Thoracic aorta (tissue), 2 donors: ENCODE measurements at regions not wholly inside any gene's neighbourhood (a gene's known extent, or its start where the extent isn't known, plus 50 kb on each side); places are given as distances from the start of the nearest gene placed in this dataset.

Experiments used
- ATAC-seq: fragments of 150-250 bp; one replicate; pipeline ENCODE4 v1.8.0; 2017; ENCODE audit warnings: low read depth; ENCODE audit not compliant: insufficient number of reproducible peaks, low FRiP score
- DNase-seq: peaks from one replicate; pipeline ENCODE4 v3.0.0-alpha.2; 2020; ENCODE audit warnings: low spot score
- H3K27ac ChIP-seq, 2 donors: fragments of 200-600 bp; sonication (generic); 1 replicate in 1 of 2; 2 replicates in 1 of 2; pipeline ENCODE4 v1.5.1; 2016; ENCODE audit warnings: mild to moderate bottlenecking in 2 of 2, moderate library complexity in 2 of 2
- H3K27me3 ChIP-seq: fragments of 200-600 bp; sonication (generic); replicated peaks from 2 replicates; pipeline ENCODE4 v1.6.0; 2016; ENCODE audit warnings: mild to moderate bottlenecking; ENCODE audit not compliant: insufficient read depth
- H3K36me3 ChIP-seq: fragments of 200-600 bp; sonication (generic); one replicate; pipeline ENCODE4 v1.5.1; 2016
- H3K4me1 ChIP-seq, 2 donors: fragments of 200-600 bp; sonication (generic); 1 replicate in 1 of 2; 2 replicates in 1 of 2; pipeline versions ENCODE4 v1.5.1 to v1.6.0; 2016; ENCODE audit warnings: low read depth in 2 of 2, mild to moderate bottlenecking in 1 of 2; ENCODE audit not compliant: control insufficient read depth in 1 of 2
- H3K4me3 ChIP-seq: fragments of 200-600 bp; sonication (generic); 2 replicates; pipeline ENCODE4 v1.5.1; 2016; ENCODE audit warnings: mild to moderate bottlenecking
- H3K9me3 ChIP-seq: fragments of 200-600 bp; sonication (generic); 2 replicates; pipeline ENCODE4 v1.5.1; 2016
- CTCF ChIP-seq: fragments of 200-600 bp; sonication (generic); IDR thresholded peaks from one replicate; pipeline ENCODE4 v1.5.1; 2019; ENCODE audit warnings: antibody characterized with exemption

- ATAC-seq: no peak
- no peaks in the 10 kb centered on the region for H3K27me3 ChIP-seq
- no peak overlapping the region for H3K27ac ChIP-seq
- DNase-seq: no peak
- H3K36me3 ChIP-seq: no peaks in the 10 kb centered on the region
- no peaks in the 10 kb centered on the region for H3K4me1 ChIP-seq
- TF ChIP-seq CTCF: no peak
- H3K9me3 ChIP-seq: no peaks in the 10 kb centered on the region
- no peak overlapping the region for H3K4me3 ChIP-seq
Measured at GRCh38 chr11:134575504-134576230, 163.6 kb upstream of the B3GAT1 start.

- Histone ChIP-seq H3K4me3 (no peak overlapping the region), H3K9me3 (no peaks in the 10 kb centered on the region), H3K27ac (no peak overlapping the region), H3K36me3 (no peaks in the 10 kb centered on the region), H3K4me1 (no peaks in the 10 kb centered on the region), H3K27me3 (no peaks in the 10 kb centered on the region)
- DNase-seq: no peak
- no peak for ATAC-seq
- no peak for TF ChIP-seq CTCF
Measured at GRCh38 chr11:134574947-134575346, 162.9 kb upstream of the B3GAT1 start.

GRCh38 chr11:134574425-134574824, 162.4 kb upstream of the B3GAT1 start:
- ATAC-seq: no peak
- Histone ChIP-seq H3K27ac (no peak overlapping the region), H3K36me3 (no peaks in the 10 kb centered on the region), H3K27me3 (no peaks in the 10 kb centered on the region), H3K4me1 (no peaks in the 10 kb centered on the region), H3K9me3 (no peaks in the 10 kb centered on the region), H3K4me3 (no peak overlapping the region)
- no peak for DNase-seq
- no peak for TF ChIP-seq CTCF

GRCh38 chr11:134573857-134574256, 161.8 kb upstream of the B3GAT1 start:
- Histone ChIP-seq H3K4me1 (no peaks in the 10 kb centered on the region), H3K27ac (no peak overlapping the region), H3K4me3 (no peak overlapping the region), H3K9me3 (no peaks in the 10 kb centered on the region), H3K27me3 (no peaks in the 10 kb centered on the region), H3K36me3 (no peaks in the 10 kb centered on the region)
- ATAC-seq: no peak
- no peak for DNase-seq
- TF ChIP-seq CTCF: no peak

GRCh38 chr11:134572741-134573675, 161.0 kb upstream of the B3GAT1 start:
- ATAC-seq: no peak
- no peak for TF ChIP-seq CTCF
- no peak for DNase-seq
- no peaks in the 10 kb centered on the region for H3K4me1 ChIP-seq
- no peaks in the 10 kb centered on the region for H3K36me3 ChIP-seq
- no peaks in the 10 kb centered on the region for H3K27me3 ChIP-seq
- no peak overlapping the region for H3K4me3 ChIP-seq
- H3K9me3 ChIP-seq: no peaks in the 10 kb centered on the region
- H3K27ac ChIP-seq: no peak overlapping the region
